OCI-LY3 (cell line): ENCODE measurements at regions not wholly inside any gene's neighbourhood (a gene's known extent, or its start where the extent isn't known, plus 50 kb on each side); places are given as distances from the start of the nearest gene placed in this dataset.
"Not testable (repeated sequence)": the region's sequence is repeated elsewhere in the genome, so short reads cannot be mapped to it uniquely, and the experiment has no call there.

Source experiments
- H2AFZ ChIP-seq: fragments of 200-600, 300-600 bp; shearing (Covaris generic); 2 replicates; pipeline ENCODE4 v1.6.0; 2014; ENCODE audit warnings: antibody characterized with exemption, low read depth, low read length
- H3K27ac ChIP-seq: fragments of 200-600, 300-600 bp; sonication (generic); 2 replicates; pipeline ENCODE4 v1.5.1; 2014; ENCODE audit warnings: mild to moderate bottlenecking, low read length, moderate library complexity, mixed read lengths
- H3K27me3 ChIP-seq: fragments of 200-600, 300-600 bp; sonication (generic); 2 replicates; pipeline ENCODE4 v1.6.1; 2014; ENCODE audit warnings: low read depth, low read length, mixed read lengths
- H3K36me3 ChIP-seq: fragments of 200-600, 300-600 bp; sonication (generic); replicated peaks from 2 replicates; pipeline ENCODE3; 2014; ENCODE audit warnings: low read depth, low read length, mixed read lengths
- H3K4me1 ChIP-seq: fragments of 300-600, 200-600 bp; sonication (generic); 2 replicates; pipeline ENCODE4 v1.6.1; 2014; ENCODE audit warnings: low read length, mixed read lengths
- H3K4me2 ChIP-seq: fragments of 200-600, 300-600 bp; sonication (generic); 2 replicates; pipeline ENCODE4 v1.6.1; 2014; ENCODE audit warnings: low read length, mixed read lengths
- H3K4me3 ChIP-seq: fragments of 300-600, 200-600 bp; sonication (generic); 2 replicates; pipeline ENCODE4 v1.5.1; 2014; ENCODE audit warnings: antibody characterized with exemption, mild to moderate bottlenecking, low read length, moderate library complexity
- H3K79me2 ChIP-seq: fragments of 300-600, 200-600 bp; shearing (Covaris generic); 2 replicates; pipeline ENCODE4 v1.6.1; 2014; ENCODE audit warnings: mild to moderate bottlenecking, low read length, mixed read lengths
- H3K9ac ChIP-seq: fragments of 300-600, 200-600 bp; shearing (Covaris generic); 2 replicates; pipeline ENCODE4 v1.6.0; 2014; ENCODE audit warnings: mild to moderate bottlenecking, low read length, moderate library complexity
- H3K9me3 ChIP-seq: fragments of 200-600, 300-600 bp; shearing (Covaris generic); 2 replicates; pipeline ENCODE4 v1.6.1; 2014; ENCODE audit warnings: low read length, mixed read lengths; ENCODE audit not compliant: insufficient read depth
- H4K20me1 ChIP-seq: fragments of 200-600, 300-600 bp; sonication (generic); 2 replicates; pipeline ENCODE4 v1.6.1; 2016; ENCODE audit warnings: low read length, mixed read lengths; ENCODE audit not compliant: insufficient read depth
- EZH2phosphoT487 ChIP-seq: fragments of 200-600 bp; shearing (Covaris generic); IDR thresholded peaks from 2 replicates; pipeline ENCODE4 v1.6.1; 2018; ENCODE audit warnings: antibody characterized with exemption, mixed run types, low read depth
- TF ChIP-seq, protein P1 (sequence below): fragments of 200-600, 300-600 bp; sonication (generic); IDR thresholded peaks from 2 replicates; pipeline ENCODE4 v1.5.1; 2014; ENCODE audit warnings: antibody characterized with exemption, low read length, low read depth

GRCh38 chr6:113365191-113365590, 492.0 kb upstream of the MARCKS start:
- TF ChIP-seq, protein P1, sequence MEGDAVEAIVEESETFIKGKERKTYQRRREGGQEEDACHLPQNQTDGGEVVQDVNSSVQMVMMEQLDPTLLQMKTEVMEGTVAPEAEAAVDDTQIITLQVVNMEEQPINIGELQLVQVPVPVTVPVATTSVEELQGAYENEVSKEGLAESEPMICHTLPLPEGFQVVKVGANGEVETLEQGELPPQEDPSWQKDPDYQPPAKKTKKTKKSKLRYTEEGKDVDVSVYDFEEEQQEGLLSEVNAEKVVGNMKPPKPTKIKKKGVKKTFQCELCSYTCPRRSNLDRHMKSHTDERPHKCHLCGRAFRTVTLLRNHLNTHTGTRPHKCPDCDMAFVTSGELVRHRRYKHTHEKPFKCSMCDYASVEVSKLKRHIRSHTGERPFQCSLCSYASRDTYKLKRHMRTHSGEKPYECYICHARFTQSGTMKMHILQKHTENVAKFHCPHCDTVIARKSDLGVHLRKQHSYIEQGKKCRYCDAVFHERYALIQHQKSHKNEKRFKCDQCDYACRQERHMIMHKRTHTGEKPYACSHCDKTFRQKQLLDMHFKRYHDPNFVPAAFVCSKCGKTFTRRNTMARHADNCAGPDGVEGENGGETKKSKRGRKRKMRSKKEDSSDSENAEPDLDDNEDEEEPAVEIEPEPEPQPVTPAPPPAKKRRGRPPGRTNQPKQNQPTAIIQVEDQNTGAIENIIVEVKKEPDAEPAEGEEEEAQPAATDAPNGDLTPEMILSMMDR, result no peak
- TF ChIP-seq EZH2phosphoT487, result no peak
- no peaks in the 10 kb centered on the region for H3K9me3 ChIP-seq
- H3K4me2 ChIP-seq, result no peak overlapping the region
- H3K27ac ChIP-seq, result no peak overlapping the region
- no peaks in the 10 kb centered on the region for H3K36me3 ChIP-seq
- H2AFZ ChIP-seq, result no peak overlapping the region
- no peaks in the 10 kb centered on the region for H3K27me3 ChIP-seq
- H3K9ac ChIP-seq, result no peak overlapping the region
- H3K4me3 ChIP-seq, result no peak overlapping the region
- H3K4me1 ChIP-seq, result no peaks in the 10 kb centered on the region; the same call in 1 of the 2 replicates
- no peaks in the 10 kb centered on the region for H4K20me1 ChIP-seq
- no peaks in the 10 kb centered on the region for H3K79me2 ChIP-seq

- Histone ChIP-seq H4K20me1 (no peaks in the 10 kb centered on the region), H2AFZ (no peak overlapping the region), H3K4me3 (no peak overlapping the region), H3K27ac (no peak overlapping the region), H3K9ac (no peak overlapping the region), H3K4me1 (no peaks in the 10 kb centered on the region), H3K9me3 (no peaks in the 10 kb centered on the region), H3K4me2 (no peak overlapping the region), H3K36me3 (no peaks in the 10 kb centered on the region), H3K79me2 (no peaks in the 10 kb centered on the region), H3K27me3 (peaks cover 9% of the 10 kb centered on the region)
- no peak for TF ChIP-seq EZH2phosphoT487
- TF ChIP-seq, protein P1, result no peak
Measured at GRCh38 chr6:113366505-113366904, 490.6 kb upstream of the MARCKS start.

GRCh38 chr6:113370508-113371502, 486.3 kb upstream of the MARCKS start:
- no peak overlapping the region for H2AFZ ChIP-seq
- no peak overlapping the region for H3K9ac ChIP-seq
- H3K4me1 ChIP-seq, result peaks cover 7% of the 10 kb centered on the region
- H3K36me3 ChIP-seq, result no peaks in the 10 kb centered on the region
- H3K79me2 ChIP-seq, result no peaks in the 10 kb centered on the region
- H3K27me3 ChIP-seq, result peaks cover 38% of the 10 kb centered on the region
- TF ChIP-seq, protein P1, result no peak
- no peaks in the 10 kb centered on the region for H3K9me3 ChIP-seq
- H4K20me1 ChIP-seq, result no peaks in the 10 kb centered on the region
- no peak overlapping the region for H3K4me3 ChIP-seq
- no peak overlapping the region for H3K4me2 ChIP-seq
- no peak overlapping the region for H3K27ac ChIP-seq

DNA sequence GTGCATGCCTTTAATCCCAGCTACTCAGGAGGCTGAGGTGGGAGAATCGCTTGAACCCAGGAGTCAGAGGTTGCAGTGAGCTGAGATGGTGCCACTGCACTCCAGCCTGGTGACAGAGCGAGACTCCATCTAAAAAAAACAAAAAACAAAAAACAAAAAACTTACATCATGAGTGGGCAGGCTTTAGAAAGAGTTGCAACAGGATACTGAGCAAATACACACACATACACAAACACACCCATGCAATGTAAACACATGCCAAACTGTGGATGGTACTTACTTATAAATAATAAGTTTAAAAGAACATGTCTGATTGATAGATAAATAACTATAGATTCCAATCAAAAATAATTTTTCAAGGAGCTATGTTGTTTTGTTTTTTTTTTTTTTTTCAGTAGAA, 481.7 kb upstream of the MARCKS start:
- H3K4me1 ChIP-seq, result peaks cover 30% of the 10 kb centered on the region
- H3K27me3 ChIP-seq, result peaks cover 54% of the 10 kb centered on the region
- not testable (repeated sequence) for H3K36me3 ChIP-seq, H3K9ac ChIP-seq, H3K4me3 ChIP-seq, H3K9me3 ChIP-seq, H4K20me1 ChIP-seq, H3K4me2 ChIP-seq, H3K79me2 ChIP-seq, H3K27ac ChIP-seq, H2AFZ ChIP-seq
